ENCODE measurements at regions not wholly inside any gene's neighbourhood (a gene's known extent, or its start where the extent isn't known, plus 50 kb on each side); places are given as distances from the start of the nearest gene placed in this dataset.

- 59 to 83% (median 74%) methylated on average over 1 of the region's 1 CpG for WGBS, 4 donors
- Histone ChIP-seq H3K27ac (no peak overlapping the region), H3K36me3 (replicated peaks in 1 of 2) (no peaks in the 10 kb centered on the region), H3K9me3 (replicated peaks in 1 of 3) (no peaks in the 10 kb centered on the region), H3K4me3 (no peak overlapping the region), H3K27me3 (no peaks in the 10 kb centered on the region), H3K4me1 (replicated peaks in 1 of 2) (no peaks in the 10 kb centered on the region)
- intact Hi-C loops (cut with DNase I) = no loop called here
- TF ChIP-seq CTCF (IDR thresholded peaks at IDR 0.05) (no peak), POLR2A (IDR thresholded peaks at IDR 0.05) (no peak)
- DNase-seq = no peak
These were observed 144.7 kb downstream of the ZNF281 start for GRCh38 chr1:200265104-200265503.

- no peaks in the 10 kb centered on the region for H3K36me3 ChIP-seq (replicated peaks in 1 of 2)
- no peaks in the 10 kb centered on the region for H3K4me1 ChIP-seq (replicated peaks in 1 of 2)
- no peak for TF ChIP-seq POLR2A (IDR thresholded peaks at IDR 0.05)
- no peak for TF ChIP-seq CTCF (IDR thresholded peaks at IDR 0.05)
- intact Hi-C loops (cut with DNase I) = no loop called here
- no peak overlapping the region for H3K27ac ChIP-seq
- no peak for DNase-seq
- 62 to 68% (median 66%) methylated on average over 3 of the region's 3 CpGs for WGBS, 4 donors
- H3K9me3 ChIP-seq (replicated peaks in 1 of 3) = no peaks in the 10 kb centered on the region
- H3K4me3 ChIP-seq = no peak overlapping the region
- no peaks in the 10 kb centered on the region for H3K27me3 ChIP-seq
These were observed 146.6 kb downstream of the ZNF281 start for GRCh38 chr1:200263203-200263602.

- Histone ChIP-seq H3K27ac (no peak overlapping the region), H3K27me3 (no peaks in the 10 kb centered on the region), H3K4me1 (replicated peaks in 1 of 2) (no peaks in the 10 kb centered on the region), H3K4me3 (no peak overlapping the region), H3K9me3 (replicated peaks in 1 of 3) (no peaks in the 10 kb centered on the region), H3K36me3 (replicated peaks in 1 of 2) (no peaks in the 10 kb centered on the region)
- WGBS, 4 donors = 76 to 80% (median 77%) methylated on average over 7 of the region's 7 CpGs
- DNase-seq = no peak
- TF ChIP-seq CTCF (IDR thresholded peaks at IDR 0.05) (no peak), POLR2A (IDR thresholded peaks at IDR 0.05) (no peak)
- intact Hi-C loops (cut with DNase I) = no loop called here
These were observed 147.4 kb downstream of the ZNF281 start for GRCh38 chr1:200262326-200262965.

- DNase-seq = no peak
- TF ChIP-seq POLR2A (IDR thresholded peaks at IDR 0.05) (no peak), CTCF (IDR thresholded peaks at IDR 0.05) (no peak)
- H3K27ac ChIP-seq = no peak overlapping the region
- H3K9me3 ChIP-seq (replicated peaks in 1 of 3) = no peaks in the 10 kb centered on the region
- intact Hi-C loops (cut with DNase I) = no loop called here
- H3K4me3 ChIP-seq = no peak overlapping the region
- H3K4me1 ChIP-seq (replicated peaks in 1 of 2) = no peaks in the 10 kb centered on the region
- H3K36me3 ChIP-seq (replicated peaks in 1 of 2) = no peaks in the 10 kb centered on the region
- WGBS, 4 donors = 75 to 82% (median 78%) methylated on average over 4 to 5 of the region's 5 CpGs
- no peaks in the 10 kb centered on the region for H3K27me3 ChIP-seq
These were observed 149.1 kb downstream of the ZNF281 start for GRCh38 chr1:200260597-200261335.
